ENCODE measurements at regions not wholly inside any gene's neighbourhood (a gene's known extent, or its start where the extent isn't known, plus 50 kb on each side); places are given as distances from the start of the nearest gene placed in this dataset.

DNA sequence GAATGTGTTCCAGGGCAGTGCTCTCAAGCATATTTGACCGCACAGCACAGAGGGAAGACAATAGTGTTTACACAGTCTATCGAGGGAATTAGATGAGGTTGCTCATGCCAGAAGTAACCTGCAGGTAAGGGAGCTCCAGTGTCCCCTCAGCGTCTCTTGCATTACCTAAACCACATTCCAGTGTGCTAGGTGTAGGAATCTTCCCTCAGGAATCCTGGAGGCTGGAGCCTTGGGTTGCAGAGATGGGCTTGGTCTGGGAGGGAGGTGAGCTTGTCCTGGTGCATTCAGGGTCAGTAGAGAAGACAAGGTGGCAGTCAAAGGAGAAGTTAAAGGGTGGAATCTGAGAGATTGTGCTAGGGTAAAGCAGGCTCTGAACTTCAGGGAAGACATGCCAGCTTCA lies 56.3 kb downstream of the SOX14 start:
- DNase-seq (no peak), ATAC-seq (no peak)
- intact Hi-C loops (cut with DNase I; ENCODE audit: low total_unique reads) (no loop called here), in situ Hi-C loops (cut with MboI; ENCODE audit: low sequenced_read_pairs in 4 of 4) (no loop called here)
- TF ChIP-seq, protein P1, sequence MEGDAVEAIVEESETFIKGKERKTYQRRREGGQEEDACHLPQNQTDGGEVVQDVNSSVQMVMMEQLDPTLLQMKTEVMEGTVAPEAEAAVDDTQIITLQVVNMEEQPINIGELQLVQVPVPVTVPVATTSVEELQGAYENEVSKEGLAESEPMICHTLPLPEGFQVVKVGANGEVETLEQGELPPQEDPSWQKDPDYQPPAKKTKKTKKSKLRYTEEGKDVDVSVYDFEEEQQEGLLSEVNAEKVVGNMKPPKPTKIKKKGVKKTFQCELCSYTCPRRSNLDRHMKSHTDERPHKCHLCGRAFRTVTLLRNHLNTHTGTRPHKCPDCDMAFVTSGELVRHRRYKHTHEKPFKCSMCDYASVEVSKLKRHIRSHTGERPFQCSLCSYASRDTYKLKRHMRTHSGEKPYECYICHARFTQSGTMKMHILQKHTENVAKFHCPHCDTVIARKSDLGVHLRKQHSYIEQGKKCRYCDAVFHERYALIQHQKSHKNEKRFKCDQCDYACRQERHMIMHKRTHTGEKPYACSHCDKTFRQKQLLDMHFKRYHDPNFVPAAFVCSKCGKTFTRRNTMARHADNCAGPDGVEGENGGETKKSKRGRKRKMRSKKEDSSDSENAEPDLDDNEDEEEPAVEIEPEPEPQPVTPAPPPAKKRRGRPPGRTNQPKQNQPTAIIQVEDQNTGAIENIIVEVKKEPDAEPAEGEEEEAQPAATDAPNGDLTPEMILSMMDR (IDR thresholded peaks at IDR 0.05 in 4 of 5, conservative IDR thresholded peaks at IDR 0.05 in 1 of 5), result no peak
- TF ChIP-seq POLR2A (IDR thresholded peaks at IDR 0.05), result no peak
- Histone ChIP-seq H3K36me3 (no peaks in the 10 kb centered on the region), H3K4me1 (no peaks in the 10 kb centered on the region), H3K4me3 (no peak overlapping the region), H3K27ac (no peak overlapping the region), H3K27me3 (no peaks in the 10 kb centered on the region), H3K9me3 (no peaks in the 10 kb centered on the region)

DNA sequence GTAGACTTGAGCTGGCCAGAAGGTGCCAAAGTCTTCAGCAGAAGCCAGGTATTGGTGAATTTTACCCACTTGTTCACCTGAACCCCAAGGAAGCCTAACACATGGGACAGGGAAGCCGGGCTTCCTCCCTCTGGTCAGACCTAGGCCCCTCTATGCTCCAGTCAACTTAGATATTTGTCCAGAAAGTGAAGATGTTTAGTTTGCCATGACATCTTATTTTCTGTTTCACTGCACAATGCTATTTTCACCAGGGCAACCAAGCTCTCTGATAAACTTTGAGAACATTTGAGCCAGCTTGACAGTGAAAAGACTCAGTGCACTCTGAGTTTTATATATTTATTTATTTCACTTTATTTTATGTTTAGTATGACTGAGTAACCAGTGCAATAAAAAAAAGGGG lies 71.0 kb downstream of the SOX14 start:
- ATAC-seq, result no peak
- DNase-seq, result no peak
- Histone ChIP-seq H3K27me3 (no peaks in the 10 kb centered on the region), H3K4me3 (no peak overlapping the region), H3K9me3 (no peaks in the 10 kb centered on the region), H3K27ac (no peak overlapping the region), H3K4me1 (no peaks in the 10 kb centered on the region), H3K36me3 (no peaks in the 10 kb centered on the region)
- in situ Hi-C loops (cut with MboI; ENCODE audit: low sequenced_read_pairs in 4 of 4) (no loop called here), intact Hi-C loops (cut with DNase I; ENCODE audit: low total_unique reads) (no loop called here)
- no peak for TF ChIP-seq POLR2A (IDR thresholded peaks at IDR 0.05)
- TF ChIP-seq, protein P1 (IDR thresholded peaks at IDR 0.05 in 4 of 5, conservative IDR thresholded peaks at IDR 0.05 in 1 of 5), result no peak

DNA sequence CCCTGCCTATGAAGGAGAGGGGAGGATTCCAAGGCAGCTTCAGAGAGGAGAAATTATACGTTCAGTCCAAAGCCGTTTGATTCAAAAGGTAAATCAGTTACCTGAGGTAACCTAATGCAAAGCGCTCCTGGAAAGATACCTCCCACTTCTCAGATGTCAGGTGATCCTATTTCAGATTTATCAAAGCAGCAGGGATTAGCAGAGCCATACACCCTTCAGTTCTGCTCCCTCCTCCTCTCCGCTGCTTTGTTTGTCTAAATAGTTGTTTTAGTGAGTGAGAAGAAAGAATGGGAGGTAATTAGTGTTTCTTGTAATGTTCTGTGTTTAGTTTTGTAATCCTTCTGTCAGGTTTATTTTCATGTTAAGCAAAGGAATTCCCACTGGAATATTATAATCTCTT lies 81.1 kb downstream of the SOX14 start:
- Histone ChIP-seq H3K36me3 (no peaks in the 10 kb centered on the region), H3K4me1 (no peaks in the 10 kb centered on the region), H3K27me3 (no peaks in the 10 kb centered on the region), H3K4me3 (no peak overlapping the region), H3K9me3 (no peaks in the 10 kb centered on the region), H3K27ac (no peak overlapping the region)
- TF ChIP-seq, protein P1 (IDR thresholded peaks at IDR 0.05 in 4 of 5, conservative IDR thresholded peaks at IDR 0.05 in 1 of 5), result no peak
- intact Hi-C loops (cut with DNase I; ENCODE audit: low total_unique reads), result no loop called here
- ATAC-seq (no peak), DNase-seq (no peak)
- in situ Hi-C loops (cut with MboI; ENCODE audit: low sequenced_read_pairs in 4 of 4), result no loop called here

DNA sequence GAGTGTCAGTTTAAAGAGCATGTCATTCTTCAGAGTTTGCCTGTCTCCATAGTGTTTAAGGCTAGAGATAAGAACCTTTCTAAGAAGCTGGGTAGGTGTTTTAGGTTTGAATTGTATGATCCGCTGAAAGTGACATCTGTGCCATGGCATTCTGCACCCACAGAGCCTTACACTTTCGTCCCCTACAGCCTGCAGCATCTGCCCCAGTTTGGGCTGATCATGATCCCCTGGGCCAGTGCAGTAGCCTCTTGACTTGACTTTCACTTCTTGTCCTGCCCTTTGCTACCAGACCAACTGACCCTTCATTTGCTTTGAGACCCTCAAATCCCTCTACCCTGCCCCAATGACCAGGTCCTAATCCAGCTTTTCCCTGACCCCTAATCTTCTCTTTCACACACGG lies 81.6 kb downstream of the SOX14 start:
- Histone ChIP-seq H3K27me3 (no peaks in the 10 kb centered on the region), H3K27ac (no peak overlapping the region), H3K9me3 (no peaks in the 10 kb centered on the region), H3K36me3 (no peaks in the 10 kb centered on the region), H3K4me3 (no peak overlapping the region), H3K4me1 (no peaks in the 10 kb centered on the region)
- intact Hi-C loops (cut with DNase I; ENCODE audit: low total_unique reads) (no loop called here), in situ Hi-C loops (cut with MboI; ENCODE audit: low sequenced_read_pairs in 4 of 4) (no loop called here)
- no peak for DNase-seq
- TF ChIP-seq, protein P1 (IDR thresholded peaks at IDR 0.05 in 4 of 5, conservative IDR thresholded peaks at IDR 0.05 in 1 of 5), result no peak
- TF ChIP-seq POLR2A (IDR thresholded peaks at IDR 0.05), result no peak
- ATAC-seq, result no peak

DNA sequence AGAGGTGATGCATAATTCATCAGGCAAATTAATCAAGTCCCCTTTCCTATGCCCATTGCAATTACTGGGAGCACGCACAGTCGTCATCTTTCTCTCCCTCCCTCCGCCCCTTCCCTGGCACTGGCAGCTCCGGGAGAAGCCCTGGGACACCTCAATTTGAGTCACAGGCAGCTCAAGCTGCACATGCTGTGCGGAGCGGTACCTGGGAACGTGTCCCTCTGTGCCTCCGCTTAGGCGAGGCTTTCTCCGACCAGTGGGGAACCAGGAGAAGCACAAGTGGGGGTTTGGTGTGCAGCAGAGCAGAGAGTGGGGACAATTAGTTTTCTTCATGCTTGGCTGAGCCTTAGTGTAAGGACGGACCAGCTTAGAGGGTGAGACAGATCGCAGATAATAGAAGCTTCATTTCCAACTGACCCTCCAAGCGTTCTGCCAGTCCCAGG lies 88.3 kb downstream of the SOX14 start:
- no peak for DNase-seq
- intact Hi-C loops (cut with DNase I; ENCODE audit: low total_unique reads) (no loop called here), in situ Hi-C loops (cut with MboI; ENCODE audit: low sequenced_read_pairs in 4 of 4) (no loop called here)
- H3K4me3 ChIP-seq, result no peak overlapping the region
- H3K9me3 ChIP-seq, result no peaks in the 10 kb centered on the region
- no peaks in the 10 kb centered on the region for H3K4me1 ChIP-seq
- no peaks in the 10 kb centered on the region for H3K36me3 ChIP-seq
- no peak overlapping the region for H3K27ac ChIP-seq
- no peaks in the 10 kb centered on the region for H3K27me3 ChIP-seq
- no peak for ATAC-seq
- TF ChIP-seq, protein P1 (IDR thresholded peaks at IDR 0.05 in 4 of 5, conservative IDR thresholded peaks at IDR 0.05 in 1 of 5), result no peak
- TF ChIP-seq POLR2A (IDR thresholded peaks at IDR 0.05), result no peak

Data from gastrocnemius medialis (tissue), 4 donors.